Testis (tissue), 2 donors: ENCODE measurements at regions not wholly inside any gene's neighbourhood (a gene's known extent, or its start where the extent isn't known, plus 50 kb on each side); places are given as distances from the start of the nearest gene placed in this dataset.

Experiments
- DNase-seq: peaks from one replicate; pipeline ENCODE4 v3.0.0-alpha.2; 2019
- H3K27ac ChIP-seq, 2 donors: fragments of 200-600 bp; sonication (generic); one replicate each; pipeline ENCODE4 v1.5.1; 2019
- H3K27me3 ChIP-seq: fragments of 200-600 bp; sonication (generic); one replicate; pipeline ENCODE4 v1.5.1; 2019
- H3K36me3 ChIP-seq: fragments of 200-600 bp; sonication (generic); one replicate; pipeline ENCODE4 v1.5.1; 2017; ENCODE audit warnings: low read depth; ENCODE audit errors: missing control alignments
- H3K4me1 ChIP-seq: fragments of 200-600 bp; sonication (generic); one replicate; pipeline ENCODE4 v1.5.1; 2019
- H3K4me3 ChIP-seq, 2 donors: fragments of 200-600 bp; sonication (generic); one replicate each; pipeline ENCODE4 v1.5.1; 2017 to 2019
- H3K9me3 ChIP-seq: fragments of 200-600 bp; sonication (generic); one replicate; pipeline ENCODE4 v1.5.1; 2017
- POLR2A ChIP-seq: fragments of 450-650 bp; IDR thresholded peaks from one replicate; pipeline ENCODE4 v1.6.1; 2017; ENCODE audit warnings: antibody characterized with exemption, mild to moderate bottlenecking, moderate library complexity
- WGBS, 2 donors: methylation state at CpG; one replicate each; pipeline ENCODE4 v1.1.5; 2018; 5-methylcytosine and 5-hydroxymethylcytosine counted together
- intact Hi-C: fragments of 100-400 bp; cut with DNase I; formaldehyde crosslinking; loops from one replicate; pipeline ENCODE4 v1.15.1; 2023; ENCODE audit warnings: low total_unique reads
- TF ChIP-seq, protein P1 (sequence below), 3 experiments: fragments of 450-650 bp in 2 of 3; fragments of 200-600 bp in 1 of 3; sonication (generic) in 1 of 3; IDR thresholded peaks; one replicate each; pipeline ENCODE4 v1.5.1; 2016 to 2019; ENCODE audit warnings: antibody characterized with exemption in 3 of 3, mild to moderate bottlenecking in 2 of 3, moderate library complexity in 1 of 3

DNA sequence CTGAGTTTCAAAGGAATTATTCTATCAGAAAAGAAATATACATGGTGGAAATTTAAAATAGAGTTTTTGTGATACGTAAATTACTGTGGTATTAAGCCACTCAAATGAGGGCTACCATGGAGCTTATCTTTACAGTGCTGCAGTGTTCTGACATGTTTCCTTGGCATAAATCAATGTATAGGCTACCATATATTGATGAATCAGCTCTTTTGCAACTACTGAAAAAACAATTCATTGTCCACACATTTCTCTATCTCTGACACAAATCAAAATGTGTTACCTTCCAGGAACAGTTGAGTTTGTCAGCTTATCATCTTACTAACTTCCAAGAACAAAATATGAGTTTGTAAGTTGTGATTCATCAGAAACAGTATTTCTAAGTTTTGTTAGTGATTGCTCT lies 140.3 kb upstream of the CDH18 start:
- TF ChIP-seq POLR2A = no peak
- TF ChIP-seq, protein P1, sequence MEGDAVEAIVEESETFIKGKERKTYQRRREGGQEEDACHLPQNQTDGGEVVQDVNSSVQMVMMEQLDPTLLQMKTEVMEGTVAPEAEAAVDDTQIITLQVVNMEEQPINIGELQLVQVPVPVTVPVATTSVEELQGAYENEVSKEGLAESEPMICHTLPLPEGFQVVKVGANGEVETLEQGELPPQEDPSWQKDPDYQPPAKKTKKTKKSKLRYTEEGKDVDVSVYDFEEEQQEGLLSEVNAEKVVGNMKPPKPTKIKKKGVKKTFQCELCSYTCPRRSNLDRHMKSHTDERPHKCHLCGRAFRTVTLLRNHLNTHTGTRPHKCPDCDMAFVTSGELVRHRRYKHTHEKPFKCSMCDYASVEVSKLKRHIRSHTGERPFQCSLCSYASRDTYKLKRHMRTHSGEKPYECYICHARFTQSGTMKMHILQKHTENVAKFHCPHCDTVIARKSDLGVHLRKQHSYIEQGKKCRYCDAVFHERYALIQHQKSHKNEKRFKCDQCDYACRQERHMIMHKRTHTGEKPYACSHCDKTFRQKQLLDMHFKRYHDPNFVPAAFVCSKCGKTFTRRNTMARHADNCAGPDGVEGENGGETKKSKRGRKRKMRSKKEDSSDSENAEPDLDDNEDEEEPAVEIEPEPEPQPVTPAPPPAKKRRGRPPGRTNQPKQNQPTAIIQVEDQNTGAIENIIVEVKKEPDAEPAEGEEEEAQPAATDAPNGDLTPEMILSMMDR (IDR thresholded peaks at IDR 0.05) = no peak
- no peaks in the 10 kb centered on the region for H3K36me3 ChIP-seq
- no peak for DNase-seq
- 94 to 98% methylated on average over 1 of the region's 1 CpG for WGBS, 2 donors
- intact Hi-C loops = no loop called here
- H3K27ac ChIP-seq = no peak overlapping the region
- H3K9me3 ChIP-seq = no peaks in the 10 kb centered on the region
- no peaks in the 10 kb centered on the region for H3K27me3 ChIP-seq
- no peak overlapping the region for H3K4me3 ChIP-seq
- H3K4me1 ChIP-seq = no peaks in the 10 kb centered on the region

DNA sequence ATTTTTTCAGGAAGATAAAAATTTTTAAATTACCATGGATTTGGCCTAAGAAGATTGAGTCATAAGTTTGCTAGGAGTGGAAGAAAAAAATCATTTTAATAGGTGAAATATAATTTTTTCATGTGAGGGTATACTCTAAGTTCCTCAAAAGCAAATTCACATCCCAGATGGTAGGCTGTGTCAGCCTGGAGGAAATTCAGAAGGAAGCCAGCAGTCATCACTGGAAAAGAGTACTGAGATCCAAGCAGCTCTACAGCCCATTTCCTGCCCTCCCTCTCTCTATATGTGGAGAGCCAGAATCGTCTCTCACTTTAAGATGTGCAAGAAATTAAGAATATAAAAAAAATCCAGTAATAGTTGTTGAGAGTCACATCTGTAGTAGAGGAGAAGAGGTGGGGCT lies 126.5 kb upstream of the CDH18 start:
- DNase-seq = no peak
- TF ChIP-seq, protein P1 (IDR thresholded peaks at IDR 0.05) = no peak
- no peak for TF ChIP-seq POLR2A
- no peak overlapping the region for H3K4me3 ChIP-seq
- WGBS, 2 donors = 57 to 80% methylated on average over 1 of the region's 1 CpG
- no peak overlapping the region for H3K27ac ChIP-seq
- H3K27me3 ChIP-seq = no peaks in the 10 kb centered on the region
- H3K9me3 ChIP-seq = no peaks in the 10 kb centered on the region
- no peaks in the 10 kb centered on the region for H3K4me1 ChIP-seq
- H3K36me3 ChIP-seq = no peaks in the 10 kb centered on the region
- intact Hi-C loops = no loop called here

DNA sequence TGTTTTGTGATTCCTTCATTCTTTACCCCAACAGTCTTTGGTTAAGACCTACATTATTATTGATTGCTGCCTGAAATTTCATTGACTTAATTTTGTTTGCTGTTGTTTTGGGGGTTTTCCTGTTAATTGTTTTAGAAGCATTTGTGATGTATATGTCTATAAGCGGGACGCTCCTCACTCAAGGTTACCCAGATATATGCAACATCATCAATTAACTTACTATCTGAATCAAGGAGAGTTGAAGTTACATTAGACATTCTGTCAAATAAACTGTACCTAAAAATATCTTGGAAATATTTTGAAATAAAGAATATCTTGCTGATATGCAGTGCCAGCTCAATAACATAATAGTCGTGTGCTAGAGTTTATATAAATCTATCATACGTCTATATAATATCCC lies 125.9 kb upstream of the CDH18 start:
- H3K4me1 ChIP-seq = no peaks in the 10 kb centered on the region
- no peaks in the 10 kb centered on the region for H3K27me3 ChIP-seq
- no peak overlapping the region for H3K4me3 ChIP-seq
- H3K36me3 ChIP-seq = no peaks in the 10 kb centered on the region
- intact Hi-C loops = no loop called here
- TF ChIP-seq POLR2A = no peak
- TF ChIP-seq, protein P1 (IDR thresholded peaks at IDR 0.05) = no peak
- 83 to 84% methylated on average over 4 of the region's 4 CpGs for WGBS, 2 donors
- no peak overlapping the region for H3K27ac ChIP-seq
- no peak for DNase-seq
- no peaks in the 10 kb centered on the region for H3K9me3 ChIP-seq

DNA sequence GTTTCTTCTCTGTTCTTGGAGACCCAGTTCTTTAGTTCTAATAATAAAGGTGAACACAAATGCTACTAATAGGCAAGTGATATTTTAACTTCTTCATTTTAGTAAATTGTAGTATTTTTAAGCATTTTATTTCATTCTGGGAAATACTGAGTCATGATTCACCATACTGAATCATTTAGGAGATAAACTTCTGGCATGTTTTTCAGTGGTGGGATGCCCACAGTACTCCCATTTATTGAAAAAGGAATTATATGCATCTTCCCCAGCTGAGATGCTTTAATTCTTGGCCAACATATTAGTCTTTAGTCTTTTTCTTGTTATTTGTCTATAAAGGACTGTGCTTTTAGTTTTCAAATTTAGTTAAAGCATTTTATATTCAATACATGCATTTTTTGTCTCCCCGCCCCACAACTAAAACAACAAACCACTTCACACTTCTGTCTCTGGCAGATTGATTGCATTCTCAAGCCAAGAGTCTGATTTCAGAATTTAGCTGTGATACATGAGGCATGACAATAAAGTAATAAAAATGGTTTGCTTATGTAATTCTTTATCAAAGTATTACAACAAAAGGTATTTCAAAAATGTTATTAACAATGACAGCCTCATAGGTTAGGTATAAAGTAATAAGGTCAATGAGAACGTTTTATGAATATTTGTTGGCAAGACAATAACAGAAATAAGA lies 125.2 kb upstream of the CDH18 start:
- no peaks in the 10 kb centered on the region for H3K9me3 ChIP-seq
- H3K36me3 ChIP-seq = no peaks in the 10 kb centered on the region
- H3K27ac ChIP-seq = no peak overlapping the region
- 64 to 67% methylated on average over 2 of the region's 2 CpGs for WGBS, 2 donors
- H3K4me1 ChIP-seq = no peaks in the 10 kb centered on the region
- intact Hi-C loops = no loop called here
- no peaks in the 10 kb centered on the region for H3K27me3 ChIP-seq
- no peak for TF ChIP-seq POLR2A
- TF ChIP-seq, protein P1 (IDR thresholded peaks at IDR 0.05) = no peak
- DNase-seq = no peak
- no peak overlapping the region for H3K4me3 ChIP-seq

GRCh38 chr5:20109326-20109725 lies 121.3 kb upstream of the CDH18 start:
- 78 to 85% methylated on average over 5 of the region's 5 CpGs for WGBS, 2 donors
- Histone ChIP-seq H3K4me3 (no peak overlapping the region), H3K27ac (no peak overlapping the region), H3K4me1 (no peaks in the 10 kb centered on the region), H3K27me3 (no peaks in the 10 kb centered on the region), H3K9me3 (no peaks in the 10 kb centered on the region), H3K36me3 (no peaks in the 10 kb centered on the region)
- TF ChIP-seq, protein P1 (IDR thresholded peaks at IDR 0.05) = no peak
- no peak for TF ChIP-seq POLR2A
- intact Hi-C loops = no loop called here
- DNase-seq = no peak
